Muscle of back (tissue), 3 donors: ENCODE measurements at regions not wholly inside any gene's neighbourhood (a gene's known extent, or its start where the extent isn't known, plus 50 kb on each side); places are given as distances from the start of the nearest gene placed in this dataset.

Experiments used
- DNase-seq, 3 donors: peaks; one replicate each; pipeline versions ENCODE4 v3.0.0 to v3.0.0-alpha.2; 2013

GRCh38 chr13:85541476-85541875 is 257.7 kb downstream of the SLITRK6 start:
- DNase-seq = no peak

- no peak for DNase-seq
These were observed 260.3 kb downstream of the SLITRK6 start for GRCh38 chr13:85538957-85539356.

GRCh38 chr13:85537601-85538000 is 261.6 kb downstream of the SLITRK6 start:
- DNase-seq = peak; percentile 79 to 93 (median 80)

- DNase-seq = no peak
These were observed 262.5 kb downstream of the SLITRK6 start for GRCh38 chr13:85536706-85537105.

- DNase-seq = no peak
These were observed 263.7 kb downstream of the SLITRK6 start for GRCh38 chr13:85535316-85536084.

- peak in 1 of 3 donors; percentile 40 for DNase-seq
These were observed 265.3 kb downstream of the SLITRK6 start for GRCh38 chr13:85533911-85534310.

GRCh38 chr13:85529218-85529594 is 270.0 kb downstream of the SLITRK6 start:
- DNase-seq = no peak

GRCh38 chr13:85528491-85529217 is 270.6 kb downstream of the SLITRK6 start:
- peak; percentile 59 to 88 (median 79) for DNase-seq

GRCh38 chr13:85527316-85527715 is 271.9 kb downstream of the SLITRK6 start:
- no peak for DNase-seq

- no peak for DNase-seq
These were observed 273.8 kb downstream of the SLITRK6 start for GRCh38 chr13:85525411-85525810.

GRCh38 chr13:85521657-85522056 is 277.6 kb downstream of the SLITRK6 start:
- peak in 2 of 3 donors; percentile 38 to 70 for DNase-seq

- DNase-seq = peak; percentile 70 to 81 (median 71)
These were observed 278.8 kb downstream of the SLITRK6 start for GRCh38 chr13:85520445-85520844.

GRCh38 chr13:85519363-85519762 is 279.9 kb downstream of the SLITRK6 start:
- DNase-seq = no peak

GRCh38 chr13:85512421-85512820 is 286.8 kb downstream of the SLITRK6 start:
- no peak for DNase-seq

- no peak for DNase-seq
These were observed 289.7 kb downstream of the SLITRK6 start for GRCh38 chr13:85509512-85509911.

- DNase-seq = no peak
These were observed 290.4 kb downstream of the SLITRK6 start for GRCh38 chr13:85508683-85509329.

- peak in 1 of 3 donors; percentile 54 for DNase-seq
These were observed 295.4 kb downstream of the SLITRK6 start for GRCh38 chr13:85503797-85504196.

GRCh38 chr13:85501616-85502015 is 297.6 kb downstream of the SLITRK6 start:
- DNase-seq = no peak

- DNase-seq = no peak
These were observed 298.4 kb downstream of the SLITRK6 start for GRCh38 chr13:85500696-85501256.

- DNase-seq = no peak
These were observed 300.4 kb downstream of the SLITRK6 start for GRCh38 chr13:85498774-85499173.

GRCh38 chr13:85497652-85498051 is 301.6 kb downstream of the SLITRK6 start:
- DNase-seq = peak in 1 of 3 donors; percentile 86

GRCh38 chr13:85492283-85492682 is 306.9 kb downstream of the SLITRK6 start:
- DNase-seq = no peak
